B cell (primary cell): ENCODE measurements at regions not wholly inside any gene's neighbourhood (a gene's known extent, or its start where the extent isn't known, plus 50 kb on each side); places are given as distances from the start of the nearest gene placed in this dataset.

Source experiments
- ATAC-seq: fragments of 200-7000 bp; cut with Tn5 transposase; one replicate; pipeline ENCODE4 v1.10.0; 2021; ENCODE audit warnings: low read depth, mild to moderate bottlenecking, moderate number of reproducible peaks, moderate library complexity
- CTCF ChIA-PET: fragments of 350-600 bp; sonication (Branson Sonifier 250); formaldehyde crosslinking; loops from one replicate; lab custom pipeline; 2021; ENCODE audit warnings: antibody characterized with exemption, inconsistent platforms; lab: Charles Lee
- POLR2A ChIA-PET: fragments of 350-600 bp; sonication (Branson Sonifier 250); formaldehyde crosslinking; loops from one replicate; lab custom pipeline; 2021; ENCODE audit warnings: antibody characterized with exemption; lab: Charles Lee
- DNase-seq: peaks from one replicate; pipeline ENCODE4 v3.0.0; 2013
- H2AFZ ChIP-seq: 2 replicates; pipeline ENCODE4 v1.6.1; 2012; ENCODE audit warnings: mild to moderate bottlenecking, low read depth, low read length; ENCODE audit not compliant: insufficient read depth, poor library complexity, severe bottlenecking
- H3K27ac ChIP-seq, 2 donors: 1 replicate in 1 of 2; 2 replicates in 1 of 2; pipeline ENCODE4 v1.5.1; 2012 to 2013; ENCODE audit warnings: low read length in 2 of 2, mild to moderate bottlenecking in 2 of 2, moderate library complexity in 1 of 2
- H3K27me3 ChIP-seq, 4 experiments: fragments of 200-600 bp in 1 of 4; sonication (generic) in 1 of 4; replicated peaks in 1 of 4; 1 replicate in 2 of 4; 2 replicates in 2 of 4; pipeline versions ENCODE4 v1.6.1 to v1.7.0; 2013 to 2016; ENCODE audit warnings: low read length in 3 of 4, mild to moderate bottlenecking in 2 of 4, mixed read lengths in 1 of 4, moderate library complexity in 1 of 4; ENCODE audit not compliant: insufficient read depth in 4 of 4, control insufficient read depth in 3 of 4; ENCODE audit errors: control extremely low read depth in 1 of 4
- H3K36me3 ChIP-seq, 2 experiments: replicated peaks in 1 of 2; 1 replicate in 1 of 2; 2 replicates in 1 of 2; pipeline versions ENCODE4 v1.6.1 to v1.7.1; 2013; ENCODE audit warnings: low read length in 1 of 2; ENCODE audit not compliant: insufficient read depth in 2 of 2, control insufficient read depth in 1 of 2; ENCODE audit errors: control extremely low read depth in 1 of 2, extremely low read depth in 1 of 2
- H3K4me1 ChIP-seq, 2 donors: fragments of 200-600 bp in 1 of 2; sonication (generic) in 1 of 2; 1 replicate in 1 of 2; 2 replicates in 1 of 2; pipeline versions ENCODE4 v1.5.1 to v1.6.1; 2013 to 2017; ENCODE audit warnings: low read length in 2 of 2; ENCODE audit not compliant: control insufficient read depth in 2 of 2, insufficient read depth in 2 of 2
- H3K4me2 ChIP-seq: replicated peaks from 2 replicates; pipeline ENCODE3; 2012; ENCODE audit warnings: mild to moderate bottlenecking, low read depth, low read length; ENCODE audit not compliant: poor library complexity, severe bottlenecking
- H3K4me3 ChIP-seq, 5 experiments: fragments of 200-600 bp in 1 of 5; sonication (generic) in 1 of 5; 1 replicate in 3 of 5; 2 replicates in 2 of 5; pipeline versions ENCODE4 v1.5.1 to v1.7.0; 2011 to 2016; ENCODE audit warnings: low read length in 4 of 5, mild to moderate bottlenecking in 4 of 5, low read depth in 2 of 5, control low read depth in 1 of 5, moderate library complexity in 1 of 5; ENCODE audit not compliant: insufficient read depth in 1 of 5; ENCODE audit errors: control extremely low read depth in 1 of 5, extremely low read depth in 1 of 5
- H3K79me2 ChIP-seq: fragments of 200-600 bp; sonication (generic); one replicate; pipeline ENCODE4 v1.6.0; 2016; ENCODE audit warnings: low read length; ENCODE audit not compliant: control insufficient read depth, insufficient read depth
- H3K9ac ChIP-seq: fragments of 200-600 bp; sonication (generic); 2 replicates; pipeline ENCODE4 v1.6.1; 2017; ENCODE audit warnings: mild to moderate bottlenecking, low read length, moderate library complexity
- H3K9me3 ChIP-seq, 3 donors: one replicate each; pipeline versions ENCODE4 v1.6.1 to v1.7.1; 2013; ENCODE audit warnings: low read length in 2 of 3; ENCODE audit not compliant: control insufficient read depth in 2 of 3, insufficient read depth in 1 of 3; ENCODE audit errors: control extremely low read depth in 1 of 3
- H4K20me1 ChIP-seq: 2 replicates; pipeline ENCODE4 v1.6.0; 2012; ENCODE audit warnings: mild to moderate bottlenecking, low read length; ENCODE audit not compliant: insufficient read depth, control insufficient read depth, poor library complexity, severe bottlenecking
- H3K27ac Mint-ChIP-seq: one replicate; pipeline ENCODE4 v1.8.0; 2021; ENCODE audit warnings: mixed read lengths
- H3K27me3 Mint-ChIP-seq: one replicate; pipeline ENCODE4 v1.8.0; 2021; ENCODE audit warnings: mixed read lengths
- H3K4me1 Mint-ChIP-seq: one replicate; pipeline ENCODE4 v1.8.0; 2021; ENCODE audit warnings: mixed read lengths
- H3K4me3 Mint-ChIP-seq: one replicate; pipeline ENCODE4 v1.8.0; 2021; ENCODE audit warnings: mixed read lengths
- H3K9me3 Mint-ChIP-seq: one replicate; pipeline ENCODE4 v1.8.0; 2022; ENCODE audit warnings: mixed read lengths; ENCODE audit not compliant: insufficient read depth
- CTCF ChIP-seq: fragments of 200-600 bp; IDR thresholded peaks from one replicate; pipeline ENCODE4 v1.8.0; 2022; ENCODE audit warnings: antibody characterized with exemption, mild to moderate bottlenecking
- EZH2 ChIP-seq: IDR thresholded peaks from 2 replicates; pipeline ENCODE4 v1.6.1; 2012; ENCODE audit warnings: borderline replicate concordance, low read depth, mild to moderate bottlenecking, moderate library complexity, low read length; ENCODE audit not compliant: insufficient read depth, poor library complexity, severe bottlenecking
- WGBS: methylation state at CpG from one replicate; pipeline ENCODE4 v1.1.5; 2013; ENCODE audit warnings: missing lambda C conversion rate; ENCODE audit not compliant: insufficient coverage; 5-methylcytosine and 5-hydroxymethylcytosine counted together
- intact Hi-C: fragments of 100-400 bp; cut with micrococcal nuclease; formaldehyde crosslinking; loops from one replicate; pipeline ENCODE4 v1.10.0; 2022

GRCh38 chr6:167748046-167748445, 78.7 kb upstream of the AFDN start:
- ATAC-seq (no peak), DNase-seq (no peak)
- Histone ChIP-seq H3K4me3 (no peak overlapping the region), H3K9me3 (peaks cover 0 to 9% (median 5%) of the 10 kb centered on the region in 3 donors), H3K79me2 (no peaks in the 10 kb centered on the region), H3K4me1 (no peaks in the 10 kb centered on the region), H3K27ac (no peak overlapping the region), H3K9ac (no peak overlapping the region), H3K27me3 (peaks cover 0 to 11% (median 0%) of the 10 kb centered on the region in 4 experiments), H3K4me2 (no peak overlapping the region), H4K20me1 (no peaks in the 10 kb centered on the region), H3K36me3 (no peaks in the 10 kb centered on the region), H2AFZ (no peak overlapping the region)
- Mint-ChIP-seq H3K4me3 (no peak overlapping the region), H3K4me1 (no peaks in the 10 kb centered on the region), H3K27me3 (peaks cover 10% of the 10 kb centered on the region), H3K27ac (no peak overlapping the region), H3K9me3 (no peaks in the 10 kb centered on the region)
- TF ChIP-seq EZH2 (no peak), CTCF (no peak)
- intact Hi-C loops = no loop called here
- WGBS = 88% methylated on average over 5 of the region's 11 CpGs
- ChIA-PET POLR2A (no interaction called here), CTCF (no interaction called here)

- Histone ChIP-seq H2AFZ (no peak overlapping the region), H3K9me3 (peaks cover 0 to 13% (median 3%) of the 10 kb centered on the region in 3 donors), H3K9ac (no peak overlapping the region), H3K36me3 (no peaks in the 10 kb centered on the region), H3K4me2 (no peak overlapping the region), H3K4me3 (no peak overlapping the region), H3K4me1 (no peaks in the 10 kb centered on the region), H4K20me1 (no peaks in the 10 kb centered on the region), H3K79me2 (no peaks in the 10 kb centered on the region), H3K27me3 (peaks cover 0 to 11% (median 0%) of the 10 kb centered on the region in 4 experiments), H3K27ac (no peak overlapping the region)
- no peak for TF ChIP-seq EZH2
- no peak for TF ChIP-seq CTCF
- Mint-ChIP-seq H3K9me3 (no peaks in the 10 kb centered on the region), H3K4me3 (no peak overlapping the region), H3K4me1 (no peaks in the 10 kb centered on the region), H3K27me3 (peaks cover 10% of the 10 kb centered on the region), H3K27ac (no peak overlapping the region)
- CTCF ChIA-PET = no interaction called here
- DNase-seq = no peak
- POLR2A ChIA-PET = no interaction called here
- intact Hi-C loops = no loop called here
- 96% methylated on average over 26 of the region's 26 CpGs for WGBS
- no peak for ATAC-seq
Measured at GRCh38 chr6:167748458-167749379, 78.0 kb upstream of the AFDN start.
